H9 (cell line): ENCODE measurements at regions not wholly inside any gene's neighbourhood (a gene's known extent, or its start where the extent isn't known, plus 50 kb on each side); places are given as distances from the start of the nearest gene placed in this dataset.

Experiments
- DNase-seq: peaks from one replicate; pipeline ENCODE4 v3.0.0-alpha.2; 2017
- H2AFZ ChIP-seq: one replicate; pipeline ENCODE4 v1.6.1; 2013; ENCODE audit warnings: mild to moderate bottlenecking, low read length, control low read depth, moderate library complexity
- H2AK5ac ChIP-seq: 2 replicates; pipeline ENCODE4 v1.6.1; 2013; ENCODE audit warnings: low read length, control low read depth, mixed read lengths; ENCODE audit not compliant: insufficient read length
- H2BK120ac ChIP-seq: one replicate; pipeline ENCODE4 v1.6.1; 2013; ENCODE audit warnings: low read depth, mild to moderate bottlenecking, low read length, control low read depth, inconsistent platforms; ENCODE audit not compliant: poor library complexity, severe bottlenecking
- H2BK12ac ChIP-seq: 2 replicates; pipeline ENCODE4 v1.6.1; 2013; ENCODE audit warnings: low read length, control low read depth, mixed read lengths, low read depth; ENCODE audit not compliant: insufficient read length
- H2BK15ac ChIP-seq: 2 replicates; pipeline ENCODE4 v1.6.1; 2013; ENCODE audit warnings: low read depth, low read length, control low read depth
- H2BK20ac ChIP-seq: one replicate; pipeline ENCODE4 v1.6.1; 2013; ENCODE audit warnings: low read depth, mild to moderate bottlenecking, low read length, control low read depth, inconsistent platforms; ENCODE audit not compliant: poor library complexity, severe bottlenecking
- H2BK5ac ChIP-seq: 2 replicates; pipeline ENCODE4 v1.6.1; 2013; ENCODE audit warnings: low read length, control low read depth, mixed read lengths; ENCODE audit not compliant: insufficient read length
- H3K14ac ChIP-seq: 2 replicates; pipeline ENCODE4 v1.6.1; 2013; ENCODE audit warnings: low read length, control low read depth; ENCODE audit not compliant: insufficient read depth
- H3K18ac ChIP-seq: 2 replicates; pipeline ENCODE4 v1.6.1; 2013; ENCODE audit warnings: low read depth, mild to moderate bottlenecking, mixed read lengths, low read length, control low read depth; ENCODE audit not compliant: insufficient read length
- H3K23ac ChIP-seq: 2 replicates; pipeline ENCODE4 v1.6.1; 2013; ENCODE audit warnings: low read length, control low read depth, mixed read lengths, low read depth; ENCODE audit not compliant: insufficient read length
- H3K23me2 ChIP-seq: 2 replicates; pipeline ENCODE4 v1.6.1; 2013; ENCODE audit warnings: low read depth, mild to moderate bottlenecking, mixed read lengths, low read length, control low read depth; ENCODE audit not compliant: insufficient read length, poor library complexity, severe bottlenecking
- H3K27ac ChIP-seq: 2 replicates; pipeline ENCODE4 v1.5.1; 2013; ENCODE audit warnings: low read length, control low read depth, mixed read lengths, low read depth; ENCODE audit not compliant: insufficient read length
- H3K27me3 ChIP-seq: 2 replicates; pipeline ENCODE4 v1.6.1; 2013; ENCODE audit warnings: low read length, control low read depth, inconsistent platforms; ENCODE audit not compliant: insufficient read depth
- H3K4ac ChIP-seq: 2 replicates; pipeline ENCODE4 v1.6.1; 2013; ENCODE audit warnings: low read depth, mild to moderate bottlenecking, control low read depth, inconsistent platforms, low read length, moderate library complexity
- H3K4me1 ChIP-seq: 2 replicates; pipeline ENCODE4 v1.6.1; 2013; ENCODE audit warnings: low read length, control low read depth, inconsistent platforms; ENCODE audit not compliant: insufficient read depth
- H3K4me2 ChIP-seq: 2 replicates; pipeline ENCODE4 v1.6.1; 2013; ENCODE audit warnings: low read length, control low read depth, mixed read lengths; ENCODE audit not compliant: insufficient read length, insufficient read depth
- H3K56ac ChIP-seq: 2 replicates; pipeline ENCODE4 v1.6.1; 2013; ENCODE audit warnings: low read depth, mild to moderate bottlenecking, mixed read lengths, low read length, control low read depth; ENCODE audit not compliant: insufficient read length
- H3K79me1 ChIP-seq: 2 replicates; pipeline ENCODE4 v1.6.1; 2013; ENCODE audit warnings: low read depth, mild to moderate bottlenecking, moderate library complexity, low read length, control low read depth, inconsistent platforms; ENCODE audit not compliant: insufficient read depth, poor library complexity, severe bottlenecking
- H3K79me2 ChIP-seq: 2 replicates; pipeline ENCODE4 v1.6.1; 2013; ENCODE audit warnings: low read length, control low read depth, inconsistent platforms; ENCODE audit not compliant: insufficient read depth
- H3K9ac ChIP-seq: 2 replicates; pipeline ENCODE4 v1.6.1; 2013; ENCODE audit warnings: low read length, control low read depth, mixed read lengths; ENCODE audit not compliant: insufficient read length; ENCODE audit errors: extremely low read depth
- H3K9me3 ChIP-seq: one replicate; pipeline ENCODE4 v1.6.1; 2013; ENCODE audit warnings: low read depth, low read length, inconsistent platforms; ENCODE audit not compliant: control insufficient read depth
- H3T11ph ChIP-seq: one replicate; pipeline ENCODE4 v1.6.1; 2013; ENCODE audit warnings: mild to moderate bottlenecking, low read length, control low read depth, inconsistent platforms
- H4K20me1 ChIP-seq: one replicate; pipeline ENCODE4 v1.6.1; 2013; ENCODE audit not compliant: control insufficient read depth, insufficient read length, insufficient read depth
- H4K5ac ChIP-seq: 2 replicates; pipeline ENCODE4 v1.6.1; 2013; ENCODE audit warnings: low read depth, mild to moderate bottlenecking, mixed read lengths, low read length, control low read depth; ENCODE audit not compliant: insufficient read length
- H4K8ac ChIP-seq: replicated peaks from 2 replicates; pipeline ENCODE4 v1.6.1; 2013; ENCODE audit warnings: low read length, control low read depth, mixed read lengths, low read depth; ENCODE audit not compliant: insufficient read length
- H4K91ac ChIP-seq: 2 replicates; pipeline ENCODE4 v1.6.1; 2013; ENCODE audit warnings: low read depth, mild to moderate bottlenecking, moderate library complexity, mixed read lengths, low read length, control low read depth; ENCODE audit not compliant: insufficient read length
- H3K27ac Mint-ChIP-seq, 3 experiments: 2 replicates in 2 of 3; 3 replicates in 1 of 3; pipeline ENCODE4 v1.8.0; 2020 to 2021; ENCODE audit warnings: mixed read lengths in 3 of 3, mild to moderate bottlenecking in 1 of 3, moderate library complexity in 1 of 3
- H3K27me3 Mint-ChIP-seq: 2 replicates; pipeline ENCODE4 v1.8.0; 2021; ENCODE audit warnings: low read depth, mild to moderate bottlenecking, moderate library complexity, mixed read lengths
- H3K36me3 Mint-ChIP-seq, 3 experiments: 2 replicates in 2 of 3; 3 replicates in 1 of 3; pipeline ENCODE4 v1.8.0; 2020 to 2021; ENCODE audit warnings: low read depth in 3 of 3, mixed read lengths in 3 of 3; ENCODE audit not compliant: insufficient read depth in 1 of 3
- H3K4me1 Mint-ChIP-seq, 2 experiments: 2 replicates each; pipeline ENCODE4 v1.8.0; 2020; ENCODE audit warnings: mixed read lengths in 2 of 2
- H3K4me3 Mint-ChIP-seq, 2 experiments: 2 replicates in 1 of 2; 3 replicates in 1 of 2; pipeline ENCODE4 v1.8.0; 2020 to 2021; ENCODE audit warnings: mild to moderate bottlenecking in 2 of 2, mixed read lengths in 2 of 2, moderate library complexity in 1 of 2
- H3K9me3 Mint-ChIP-seq, 2 experiments: 2 replicates in 1 of 2; 3 replicates in 1 of 2; pipeline ENCODE4 v1.8.0; 2020; ENCODE audit warnings: mild to moderate bottlenecking in 2 of 2, mixed read lengths in 2 of 2, moderate library complexity in 1 of 2
- CTCF ChIP-seq: fragments of 200-600 bp; sonication (generic); conservative IDR thresholded peaks from 3 replicates; pipeline ENCODE4 v1.8.0; 2021; ENCODE audit warnings: antibody characterized with exemption, mild to moderate bottlenecking
- WGBS: extraction: QIAGEN DNeasy Blood & Tissue Kit; methylation state at CpG from one replicate; pipeline ENCODE4 v1.1.7; 2013; ENCODE audit warnings: missing lambda C conversion rate, low lambda C conversion rate, mixed read lengths; ENCODE audit not compliant: insufficient read length; ENCODE audit errors: extremely low coverage; 5-methylcytosine and 5-hydroxymethylcytosine counted together

DNA sequence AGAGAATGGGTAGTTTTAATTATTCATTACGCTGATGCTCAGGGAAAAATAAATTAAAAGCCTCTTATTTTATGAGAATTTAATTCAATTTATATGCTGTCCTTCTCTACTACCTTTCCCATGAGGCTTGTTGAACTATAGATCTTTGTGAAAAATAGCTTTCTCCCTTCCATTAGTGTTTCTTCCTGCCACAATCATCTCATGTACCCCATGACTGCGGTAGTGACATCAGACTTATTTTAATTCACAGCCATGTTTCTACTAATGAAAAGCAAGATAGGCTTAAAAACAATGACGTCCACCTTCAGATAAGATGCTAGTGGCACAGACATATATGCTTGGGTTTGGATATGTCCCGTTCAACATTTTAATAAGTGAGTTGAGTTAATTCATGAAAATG, 87.4 kb upstream of the TMEM47 start:
- DNase-seq: no peak
- H3K27me3 Mint-ChIP-seq: no peaks in the 10 kb centered on the region
- WGBS: no CpG with 5 or more reads among the region's 4 CpGs
- Histone ChIP-seq H2BK12ac (no peak overlapping the region), H3K79me1 (no peaks in the 10 kb centered on the region), H3K27ac (no peak overlapping the region), H2AFZ (no peak overlapping the region), H3K23ac (no peak overlapping the region), H3K4me1 (no peaks in the 10 kb centered on the region), H3K4me2 (no peak overlapping the region), H4K5ac (no peak overlapping the region), H2BK15ac (no peak overlapping the region), H3K9me3 (no peaks in the 10 kb centered on the region), H2BK20ac (no peak overlapping the region), H3K56ac (no peak overlapping the region), H3T11ph (no peak overlapping the region), H2BK120ac (no peak overlapping the region), H3K23me2 (no peaks in the 10 kb centered on the region), H3K18ac (no peak overlapping the region), H4K20me1 (no peaks in the 10 kb centered on the region), H3K79me2 (no peaks in the 10 kb centered on the region), H2AK5ac (no peak overlapping the region), H3K14ac (no peak overlapping the region), H4K8ac (no peak overlapping the region), H3K27me3 (no peaks in the 10 kb centered on the region), H2BK5ac (no peak overlapping the region), H3K4ac (no peak overlapping the region), H4K91ac (no peak overlapping the region), H3K9ac (no peak overlapping the region)
- no peak overlapping the region for H3K4me3 Mint-ChIP-seq
- no peak for TF ChIP-seq CTCF
- no peak overlapping the region for H3K27ac Mint-ChIP-seq
- no peaks in the 10 kb centered on the region for H3K4me1 Mint-ChIP-seq
- peaks cover 5 to 37% of the 10 kb centered on the region in 2 experiments for H3K9me3 Mint-ChIP-seq
- no peaks in the 10 kb centered on the region for H3K36me3 Mint-ChIP-seq
